GM21515 (cell line): ENCODE measurements at regions not wholly inside any gene's neighbourhood (a gene's known extent, or its start where the extent isn't known, plus 50 kb on each side); places are given as distances from the start of the nearest gene placed in this dataset.

ENCODE experiments used
- ATAC-seq: cut with Tn5 transposase; IDR thresholded peaks from one replicate; pipeline ENCODE4 v1.9.1; 2021; ENCODE audit not compliant: unreplicated experiment

GRCh38 chr12:127254420-127254955 lies 1012.5 kb upstream of the TMEM132C start:
- no peak for ATAC-seq

GRCh38 chr12:127257366-127257935 lies 1009.5 kb upstream of the TMEM132C start:
- no peak for ATAC-seq

- ATAC-seq, result no peak
Measured at GRCh38 chr12:127260531-127260930, 1006.4 kb upstream of the TMEM132C start.

GRCh38 chr12:127260999-127261398 lies 1006.0 kb upstream of the TMEM132C start:
- ATAC-seq, result no peak

- no peak for ATAC-seq
Measured at GRCh38 chr12:127262615-127263014, 1004.4 kb upstream of the TMEM132C start.

GRCh38 chr12:127263621-127264020 lies 1003.3 kb upstream of the TMEM132C start:
- no peak for ATAC-seq

- ATAC-seq, result no peak
Measured at GRCh38 chr12:127267128-127267527, 999.8 kb upstream of the TMEM132C start.

GRCh38 chr12:127268213-127268612 lies 998.8 kb upstream of the TMEM132C start:
- no peak for ATAC-seq

GRCh38 chr12:127268706-127269425 lies 998.1 kb upstream of the TMEM132C start:
- ATAC-seq, result no peak

- ATAC-seq, result no peak
Measured at GRCh38 chr12:127270193-127270592, 996.8 kb upstream of the TMEM132C start.

- ATAC-seq, result no peak
Measured at GRCh38 chr12:127271776-127272175, 995.2 kb upstream of the TMEM132C start.

GRCh38 chr12:127272864-127273263 lies 994.1 kb upstream of the TMEM132C start:
- ATAC-seq, result no peak

GRCh38 chr12:127273626-127274025 lies 993.3 kb upstream of the TMEM132C start:
- no peak for ATAC-seq

- ATAC-seq, result no peak
Measured at GRCh38 chr12:127275416-127275815, 991.6 kb upstream of the TMEM132C start.

- no peak for ATAC-seq
Measured at GRCh38 chr12:127277882-127278281, 989.1 kb upstream of the TMEM132C start.

- ATAC-seq, result no peak
Measured at GRCh38 chr12:127278351-127278750, 988.6 kb upstream of the TMEM132C start.

- ATAC-seq, result peak; percentile 75
Measured at GRCh38 chr12:127280393-127281275, 986.3 kb upstream of the TMEM132C start.

- no peak for ATAC-seq
Measured at GRCh38 chr12:127282786-127283565, 984.0 kb upstream of the TMEM132C start.

- ATAC-seq, result no peak
Measured at GRCh38 chr12:127284021-127284420, 982.9 kb upstream of the TMEM132C start.

GRCh38 chr12:127284870-127285431 lies 982.0 kb upstream of the TMEM132C start:
- ATAC-seq, result no peak
